IMR-90 (cell line): ENCODE measurements at regions not wholly inside any gene's neighbourhood (a gene's known extent, or its start where the extent isn't known, plus 50 kb on each side); places are given as distances from the start of the nearest gene placed in this dataset.

Source experiments
- ATAC-seq: fragments of 200-7000 bp; cut with Tn5 transposase; 2 replicates; pipeline ENCODE4 v1.9.1; 2020; ENCODE audit warnings: low read depth, mild to moderate bottlenecking, moderate library complexity
- BruUV-seq: library from RNA; stranded (reverse); fragments of 400-500 nt; replicated peaks from 2 replicates; lab custom pipeline; 2021; lab: Mats Ljungman, UMichigan
- CTCF ChIA-PET: fragments of 300-600 bp; formaldehyde crosslinking; extraction: SDS; loops from one replicate; lab custom pipeline; 2021; ENCODE audit warnings: antibody characterized with exemption; lab: Yijun Ruan, JAX
- POLR2A ChIA-PET: fragments of 300-600 bp; sonication (Branson Sonifier 250); formaldehyde crosslinking; loops from one replicate; lab custom pipeline; 2022; ENCODE audit warnings: antibody characterized with exemption; ENCODE audit not compliant: unreplicated experiment; lab: Charles Lee
- DNase-seq: peaks from one replicate; pipeline ENCODE4 v3.0.0; 2013
- H2AFZ ChIP-seq: replicated peaks from 2 replicates; pipeline ENCODE3; 2013; ENCODE audit warnings: low read length, mild to moderate bottlenecking; ENCODE audit not compliant: poor library complexity
- H2AK5ac ChIP-seq: 2 replicates; pipeline ENCODE4 v1.6.1; 2013; ENCODE audit warnings: low read depth, low read length, inconsistent platforms
- H2AK9ac ChIP-seq: replicated peaks from 2 replicates; pipeline ENCODE3; 2013; ENCODE audit warnings: mild to moderate bottlenecking, low read depth, low read length, moderate library complexity; ENCODE audit not compliant: poor library complexity
- H2BK120ac ChIP-seq: 2 replicates; pipeline ENCODE4 v1.6.1; 2013; ENCODE audit warnings: low read depth, low read length, inconsistent platforms
- H2BK15ac ChIP-seq: 3 replicates; pipeline ENCODE4 v1.6.1; 2013; ENCODE audit warnings: low read depth, low read length, inconsistent platforms
- H2BK20ac ChIP-seq: 2 replicates; pipeline ENCODE4 v1.6.1; 2013; ENCODE audit warnings: low read depth, mild to moderate bottlenecking, inconsistent platforms, low read length, moderate library complexity
- H2BK5ac ChIP-seq: 2 replicates; pipeline ENCODE4 v1.6.1; 2013; ENCODE audit warnings: mild to moderate bottlenecking, low read depth, low read length, inconsistent platforms; ENCODE audit not compliant: poor library complexity, severe bottlenecking
- H3K14ac ChIP-seq: replicated peaks from 2 replicates; pipeline ENCODE4 v1.6.1; 2013; ENCODE audit warnings: low read depth, low read length, inconsistent platforms
- H3K18ac ChIP-seq: 2 replicates; pipeline ENCODE4 v1.6.1; 2013; ENCODE audit warnings: low read depth, low read length, control low read depth
- H3K23ac ChIP-seq: 2 replicates; pipeline ENCODE4 v1.6.1; 2013; ENCODE audit warnings: low read depth, low read length, inconsistent platforms
- H3K27ac ChIP-seq: 2 replicates; pipeline ENCODE4 v1.5.1; 2013; ENCODE audit warnings: mild to moderate bottlenecking, control low read depth, low read length; ENCODE audit not compliant: insufficient read depth
- H3K27me3 ChIP-seq: 2 replicates; pipeline ENCODE4 v1.6.1; 2013; ENCODE audit warnings: low read length; ENCODE audit not compliant: control insufficient read depth, insufficient read depth
- H3K36me3 ChIP-seq: 2 replicates; pipeline ENCODE4 v1.6.1; 2013; ENCODE audit warnings: low read length, mixed read lengths; ENCODE audit not compliant: control insufficient read depth, insufficient read depth
- H3K4ac ChIP-seq: 2 replicates; pipeline ENCODE4 v1.6.1; 2013; ENCODE audit warnings: low read depth, low read length, inconsistent platforms
- H3K4me1 ChIP-seq: 2 replicates; pipeline ENCODE4 v1.6.1; 2013; ENCODE audit warnings: low read length, mixed read lengths; ENCODE audit not compliant: control insufficient read depth, insufficient read depth
- H3K4me2 ChIP-seq: 2 replicates; pipeline ENCODE4 v1.6.1; 2013; ENCODE audit warnings: low read depth, mild to moderate bottlenecking, control low read depth, low read length, moderate library complexity
- H3K4me3 ChIP-seq: 2 replicates; pipeline ENCODE4 v1.5.1; 2013; ENCODE audit warnings: low read depth, mild to moderate bottlenecking, control low read depth, low read length, moderate library complexity; ENCODE audit not compliant: insufficient read depth
- H3K56ac ChIP-seq: 2 replicates; pipeline ENCODE4 v1.6.1; 2013; ENCODE audit warnings: low read length, inconsistent platforms; ENCODE audit not compliant: insufficient read depth; ENCODE audit errors: extremely low read depth
- H3K79me1 ChIP-seq, 2 experiments: 2 replicates each; pipeline ENCODE4 v1.6.1; 2013; ENCODE audit warnings: low read length in 2 of 2, inconsistent platforms in 1 of 2, low read depth in 1 of 2
- H3K9ac ChIP-seq: 2 replicates; pipeline ENCODE4 v1.6.1; 2013; ENCODE audit warnings: low read depth, low read length, control low read depth
- H3K9me1 ChIP-seq: 2 replicates; pipeline ENCODE4 v1.6.1; 2013; ENCODE audit warnings: low read length, inconsistent platforms; ENCODE audit not compliant: insufficient read depth
- H3K9me3 ChIP-seq: 2 replicates; pipeline ENCODE4 v1.6.1; 2013; ENCODE audit warnings: low read length; ENCODE audit not compliant: control insufficient read depth, insufficient read depth
- H4K20me1 ChIP-seq: 2 replicates; pipeline ENCODE4 v1.6.1; 2013; ENCODE audit warnings: low read length, inconsistent platforms; ENCODE audit not compliant: insufficient read depth
- H4K5ac ChIP-seq: 2 replicates; pipeline ENCODE4 v1.6.1; 2013; ENCODE audit warnings: mild to moderate bottlenecking, low read depth, low read length, control low read depth
- H4K8ac ChIP-seq, 2 experiments: 2 replicates each; pipeline ENCODE4 v1.6.1; 2013; ENCODE audit warnings: low read depth in 2 of 2, low read length in 2 of 2, control low read depth in 1 of 2, inconsistent platforms in 1 of 2
- H4K91ac ChIP-seq: 2 replicates; pipeline ENCODE4 v1.6.1; 2013; ENCODE audit warnings: low read depth, low read length, inconsistent platforms; ENCODE audit not compliant: insufficient read depth
- BHLHE40 ChIP-seq: fragments of 150-350 bp; IDR thresholded peaks from 2 replicates; pipeline ENCODE4 v1.6.1; 2016; ENCODE audit warnings: mild to moderate bottlenecking, low read depth, low read length
- CHD1 ChIP-seq: IDR thresholded peaks from 2 replicates; pipeline ENCODE4 v1.6.1; 2012; ENCODE audit warnings: low read depth, low read length, improper control_type of control experiment
- FOS ChIP-seq: fragments of 150-350 bp; IDR thresholded peaks from 2 replicates; pipeline ENCODE4 v1.6.1; 2016; ENCODE audit warnings: low read depth, low read length
- MAFK ChIP-seq: IDR thresholded peaks from 2 replicates; pipeline ENCODE4 v1.6.1; 2012; ENCODE audit warnings: low read depth, low read length, improper control_type of control experiment
- MAZ ChIP-seq: IDR thresholded peaks from 2 replicates; pipeline ENCODE4 v1.6.1; 2012; ENCODE audit warnings: low read depth, mild to moderate bottlenecking, low read length, improper control_type of control experiment, moderate library complexity, borderline replicate concordance
- NFE2L2 ChIP-seq: fragments of 150-350 bp; IDR thresholded peaks from 2 replicates; pipeline ENCODE4 v1.6.1; 2016; ENCODE audit warnings: low read depth, mild to moderate bottlenecking, low read length
- POLR2A ChIP-seq: IDR thresholded peaks from 2 replicates; pipeline ENCODE4 v1.6.1; 2012; ENCODE audit warnings: mild to moderate bottlenecking, low read depth, low read length
- RCOR1 ChIP-seq: IDR thresholded peaks from 2 replicates; pipeline ENCODE4 v1.6.1; 2012; ENCODE audit warnings: mild to moderate bottlenecking, low read length, improper control_type of control experiment; ENCODE audit not compliant: insufficient replicate concordance
- RFX5 ChIP-seq: IDR thresholded peaks from 2 replicates; pipeline ENCODE4 v1.8.0; 2012; ENCODE audit warnings: low read depth, mild to moderate bottlenecking, low read length, moderate library complexity
- WGBS, 2 experiments: methylation state at CpG; one replicate each; pipeline versions ENCODE4 v1.1.5 to v1.1.7; 2013; ENCODE audit warnings: missing lambda C conversion rate in 2 of 2; ENCODE audit not compliant: insufficient read length in 1 of 2; ENCODE audit errors: extremely low coverage in 2 of 2; 5-methylcytosine and 5-hydroxymethylcytosine counted together
- dilution Hi-C: fragments of 300-500 bp; cut with HindIII; formaldehyde crosslinking; loops from one replicate; pipeline ENCODE4 v1.14.3; 2018; ENCODE audit warnings: low sequenced_read_pairs; ENCODE audit not compliant: unreplicated experiment
- in situ Hi-C: fragments of 300-500 bp; cut with MboI; formaldehyde crosslinking; loops from 3 replicates; pipeline ENCODE4 v1.14.3; 2019; ENCODE audit warnings: low sequenced_read_pairs, inconsistent platforms, mixed read lengths
- intact Hi-C: fragments of 100-400 bp; cut with micrococcal nuclease; formaldehyde crosslinking; loops from 2 replicates; pipeline ENCODE4 v1.10.0; 2022
- TF ChIP-seq, protein P1 (sequence below): fragments of 150-350 bp; IDR thresholded peaks from 2 replicates; pipeline ENCODE4 v1.6.1; 2017; ENCODE audit warnings: mild to moderate bottlenecking, antibody characterized with exemption, low read length, low read depth
- TF ChIP-seq, protein P2 (sequence below): fragments of 150-350 bp; IDR thresholded peaks from 2 replicates; pipeline ENCODE4 v1.6.1; 2016; ENCODE audit warnings: low read depth, mild to moderate bottlenecking, low read length, moderate library complexity, borderline replicate concordance

- BruUV-seq = no TSS peak
- Histone ChIP-seq H2AK9ac (no peak overlapping the region), H3K9ac (no peak overlapping the region), H3K23ac (no peak overlapping the region), H3K4me1 (no peaks in the 10 kb centered on the region), H2AK5ac (no peak overlapping the region), H3K56ac (no peak overlapping the region), H3K9me3 (no peaks in the 10 kb centered on the region), H4K91ac (no peak overlapping the region), H3K4me3 (no peak overlapping the region), H3K18ac (no peak overlapping the region), H4K8ac (no peak overlapping the region), H3K9me1 (no peaks in the 10 kb centered on the region), H3K4ac (no peak overlapping the region), H2BK15ac (no peak overlapping the region), H3K36me3 (no peaks in the 10 kb centered on the region), H2AFZ (no peak overlapping the region), H4K20me1 (no peaks in the 10 kb centered on the region), H3K27me3 (no peaks in the 10 kb centered on the region; the same call in 1 of the 2 replicates), H4K5ac (no peak overlapping the region), H2BK20ac (no peak overlapping the region), H3K4me2 (no peak overlapping the region), H2BK120ac (no peak overlapping the region), H3K14ac (no peak overlapping the region), H3K79me1 (no peaks in the 10 kb centered on the region), H3K27ac (no peak overlapping the region), H2BK5ac (no peak overlapping the region)
- 67% methylated on average over 1 of the region's 5 CpGs; no CpG with 5 or more reads in 1 of the 2 experiments for whole genome bisulfite sequencing, 2 experiments
- intact Hi-C loops (no loop called here), in situ Hi-C loops (no loop called here), dilution Hi-C loops (no loop called here)
- TF ChIP-seq NFE2L2 (no peak), BHLHE40 (no peak), RCOR1 (no peak), FOS (no peak), RFX5 (no peak), POLR2A (no peak), CHD1 (no peak), MAFK (no peak), MAZ (no peak)
- TF ChIP-seq, protein P1, sequence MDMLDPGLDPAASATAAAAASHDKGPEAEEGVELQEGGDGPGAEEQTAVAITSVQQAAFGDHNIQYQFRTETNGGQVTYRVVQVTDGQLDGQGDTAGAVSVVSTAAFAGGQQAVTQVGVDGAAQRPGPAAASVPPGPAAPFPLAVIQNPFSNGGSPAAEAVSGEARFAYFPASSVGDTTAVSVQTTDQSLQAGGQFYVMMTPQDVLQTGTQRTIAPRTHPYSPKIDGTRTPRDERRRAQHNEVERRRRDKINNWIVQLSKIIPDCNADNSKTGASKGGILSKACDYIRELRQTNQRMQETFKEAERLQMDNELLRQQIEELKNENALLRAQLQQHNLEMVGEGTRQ = no peak
- TF ChIP-seq, protein P2, sequence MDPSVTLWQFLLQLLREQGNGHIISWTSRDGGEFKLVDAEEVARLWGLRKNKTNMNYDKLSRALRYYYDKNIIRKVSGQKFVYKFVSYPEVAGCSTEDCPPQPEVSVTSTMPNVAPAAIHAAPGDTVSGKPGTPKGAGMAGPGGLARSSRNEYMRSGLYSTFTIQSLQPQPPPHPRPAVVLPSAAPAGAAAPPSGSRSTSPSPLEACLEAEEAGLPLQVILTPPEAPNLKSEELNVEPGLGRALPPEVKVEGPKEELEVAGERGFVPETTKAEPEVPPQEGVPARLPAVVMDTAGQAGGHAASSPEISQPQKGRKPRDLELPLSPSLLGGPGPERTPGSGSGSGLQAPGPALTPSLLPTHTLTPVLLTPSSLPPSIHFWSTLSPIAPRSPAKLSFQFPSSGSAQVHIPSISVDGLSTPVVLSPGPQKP = no peak
- POLR2A ChIA-PET = no interaction called here
- DNase-seq (no peak), ATAC-seq (no peak)
- CTCF ChIA-PET = no interaction called here
Observed at GRCh38 chr21:31397030-31397429, 53.0 kb upstream of the TIAM1 start.
